Endothelial cell of umbilical vein (primary cell): ENCODE measurements at regions not wholly inside any gene's neighbourhood (a gene's known extent, or its start where the extent isn't known, plus 50 kb on each side); places are given as distances from the start of the nearest gene placed in this dataset.

Experiments used
- BruUV-seq: library from RNA; stranded (reverse); fragments of 400-500 nt; replicated peaks from 2 replicates; lab custom pipeline; 2021; lab: Mats Ljungman, UMichigan
- CTCF ChIA-PET: fragments of 300-600, 350-600 bp; sonication (Branson Sonifier 250); formaldehyde crosslinking; loops from one replicate; lab custom pipeline; 2021; ENCODE audit warnings: antibody characterized with exemption, inconsistent platforms; lab: Charles Lee
- POLR2A ChIA-PET: fragments of 300-600, 350-600 bp; sonication (Branson Sonifier 250); formaldehyde crosslinking; loops from one replicate; lab custom pipeline; 2021; ENCODE audit warnings: antibody characterized with exemption, inconsistent platforms; lab: Charles Lee
- DNase-seq: peaks from one replicate; pipeline ENCODE4 v3.0.0-alpha.2; 2011; ENCODE audit warnings: low read depth, low spot score
- FAIRE-seq: peaks from 2 replicates; lab custom pipeline; 2011; peaks lifted over from hg19 to GRCh38; lab: Jason Lieb, UNC
- H2AFZ ChIP-seq: 2 replicates; pipeline ENCODE4 v1.6.0; 2012; ENCODE audit warnings: low read depth, low read length, control low read depth, inconsistent platforms
- H3K27ac ChIP-seq: 2 replicates; pipeline ENCODE4 v1.5.1; 2011; ENCODE audit warnings: low read depth, mild to moderate bottlenecking, control low read depth, low read length, moderate library complexity; ENCODE audit not compliant: insufficient read depth
- H3K27me3 ChIP-seq, 2 experiments: 2 replicates each; pipeline versions ENCODE4 v1.6.0 to v1.6.1; 2011; ENCODE audit warnings: low read length in 2 of 2, mixed read lengths in 1 of 2; ENCODE audit not compliant: control insufficient read depth in 2 of 2, insufficient read depth in 2 of 2
- H3K36me3 ChIP-seq, 2 experiments: 2 replicates in 1 of 2; 3 replicates in 1 of 2; pipeline ENCODE4 v1.5.1; 2011; ENCODE audit warnings: low read length in 2 of 2, mild to moderate bottlenecking in 1 of 2, moderate library complexity in 1 of 2; ENCODE audit not compliant: control insufficient read depth in 2 of 2, insufficient read depth in 2 of 2; ENCODE audit errors: extremely low read depth in 1 of 2
- H3K4me1 ChIP-seq: 3 replicates; pipeline ENCODE4 v1.5.1; 2011; ENCODE audit warnings: mild to moderate bottlenecking, low read length; ENCODE audit not compliant: control insufficient read depth, insufficient read depth; ENCODE audit errors: extremely low read depth
- H3K4me2 ChIP-seq: 2 replicates; pipeline ENCODE4 v1.6.1; 2011; ENCODE audit warnings: low read length, control low read depth, mixed read lengths; ENCODE audit not compliant: insufficient read depth
- H3K4me3 ChIP-seq, 3 experiments: fragments of 200-600 bp in 1 of 3; sonication (generic), shearing (Covaris generic) in 1 of 3; replicated peaks in 1 of 3; 2 replicates each; pipeline ENCODE4 v1.5.1; 2011 to 2016; ENCODE audit warnings: control low read depth in 3 of 3, low read length in 3 of 3, mild to moderate bottlenecking in 2 of 3, inconsistent platforms in 1 of 3, low read depth in 1 of 3, moderate library complexity in 1 of 3; ENCODE audit not compliant: insufficient read depth in 1 of 3
- H3K79me2 ChIP-seq: 2 replicates; pipeline ENCODE4 v1.6.0; 2012; ENCODE audit warnings: low read length, inconsistent platforms; ENCODE audit not compliant: control insufficient read depth, insufficient read depth
- H3K9ac ChIP-seq: replicated peaks from 2 replicates; pipeline ENCODE3; 2011; ENCODE audit warnings: low read length, control low read depth; ENCODE audit not compliant: insufficient read depth; ENCODE audit errors: extremely low read depth
- H3K9me1 ChIP-seq: replicated peaks from 3 replicates; pipeline ENCODE4 v1.6.0; 2011; ENCODE audit warnings: mild to moderate bottlenecking, low read length; ENCODE audit not compliant: control insufficient read depth, insufficient read depth; ENCODE audit errors: extremely low read depth
- H3K9me3 ChIP-seq: replicated peaks from 2 replicates; pipeline ENCODE4 v1.5.1; 2012; ENCODE audit warnings: low read length, inconsistent platforms; ENCODE audit not compliant: control insufficient read depth, insufficient read depth
- H4K20me1 ChIP-seq: replicated peaks from 2 replicates; pipeline ENCODE3; 2011; ENCODE audit warnings: mild to moderate bottlenecking, low read length; ENCODE audit not compliant: control insufficient read depth, insufficient read depth; ENCODE audit errors: extremely low read depth
- CTCF ChIP-seq, 2 donors: IDR thresholded peaks; 1 replicate in 1 of 2; 2 replicates in 1 of 2; pipeline ENCODE4 v1.5.1; 2011; ENCODE audit warnings: low read length in 2 of 2, mild to moderate bottlenecking in 2 of 2, moderate library complexity in 2 of 2, control low read depth in 1 of 2, inconsistent platforms in 1 of 2, low read depth in 1 of 2; ENCODE audit not compliant: insufficient read depth in 1 of 2; ENCODE audit errors: extremely low read depth in 1 of 2
- EZH2 ChIP-seq: IDR thresholded peaks from 2 replicates; pipeline ENCODE4 v1.6.1; 2012; ENCODE audit warnings: borderline replicate concordance, low read depth, mild to moderate bottlenecking, moderate library complexity, low read length, inconsistent platforms; ENCODE audit not compliant: severe bottlenecking
- FOS ChIP-seq: IDR thresholded peaks from 2 replicates; pipeline ENCODE4 v1.6.1; 2011; ENCODE audit warnings: mild to moderate bottlenecking, low read length, moderate library complexity, borderline replicate concordance; ENCODE audit not compliant: insufficient read depth
- GATA2 ChIP-seq: IDR thresholded peaks from 2 replicates; pipeline ENCODE4 v1.7.0; 2011; ENCODE audit warnings: low read depth, mild to moderate bottlenecking, moderate library complexity, mixed read lengths, low read length; ENCODE audit not compliant: insufficient read length, insufficient read depth
- JUN ChIP-seq: IDR thresholded peaks from 2 replicates; pipeline ENCODE4 v1.6.1; 2011; ENCODE audit warnings: borderline replicate concordance, low read depth; ENCODE audit not compliant: insufficient read length, insufficient read depth
- MAX ChIP-seq: IDR thresholded peaks from 2 replicates; pipeline ENCODE4 v1.6.1; 2011; ENCODE audit not compliant: insufficient read depth, insufficient read length
- MYC ChIP-seq: IDR thresholded peaks from one replicate; pipeline ENCODE4 v1.6.1; 2011; ENCODE audit warnings: mild to moderate bottlenecking, low read depth, low read length
- POLR2A ChIP-seq: IDR thresholded peaks from 2 replicates; pipeline ENCODE4 v1.6.1; 2012; ENCODE audit warnings: low read depth, mild to moderate bottlenecking, control low read depth, low read length
- POLR2AphosphoS5 ChIP-seq: IDR thresholded peaks from 2 replicates; pipeline ENCODE4 v1.6.1; 2012; ENCODE audit warnings: low read depth, mild to moderate bottlenecking, control low read depth, low read length, moderate library complexity; ENCODE audit not compliant: insufficient read depth
- dilution Hi-C: fragments of 300-500 bp; cut with MboI; formaldehyde crosslinking; loops from one replicate; pipeline ENCODE4 v1.15.0; 2019; ENCODE audit warnings: low sequenced_read_pairs; ENCODE audit not compliant: extremely low pct_ligation_motif_present
- intact Hi-C: fragments of 100-400 bp; cut with micrococcal nuclease; formaldehyde crosslinking; loops from one replicate; pipeline ENCODE4 v1.10.0; 2022

GRCh38 chr5:66516550-66516949 is 79.6 kb upstream of the MAST4 start:
- DNase-seq, result no peak
- CTCF ChIA-PET, result interaction anchor here (0.9 kb wide), 1 partner anchor 210 kb away, joined by 3 read pairs; no protein-coding TSS in a partner anchor
- H4K20me1 ChIP-seq, result no peaks in the 10 kb centered on the region
- no peak overlapping the region for H3K9ac ChIP-seq
- TF ChIP-seq MYC, result no peak
- TF ChIP-seq EZH2, result no peak
- no peak for TF ChIP-seq CTCF (IDR thresholded peaks at IDR 0.05; ENCODE audit: extremely low read depth in 1 of 2, insufficient read depth in 1 of 2, low read depth in 1 of 2, low read length in 2 of 2)
- no peak for TF ChIP-seq POLR2A
- TF ChIP-seq POLR2AphosphoS5, result no peak
- no peak for TF ChIP-seq MAX
- no peak for TF ChIP-seq GATA2
- no peak for TF ChIP-seq JUN
- no peak for TF ChIP-seq FOS
- H3K36me3 ChIP-seq, result no peaks in the 10 kb centered on the region
- no peak overlapping the region for H3K4me2 ChIP-seq
- no peak overlapping the region for H3K27ac ChIP-seq
- no peaks in the 10 kb centered on the region for H3K9me3 ChIP-seq
- H3K4me3 ChIP-seq, result no peak overlapping the region
- intact Hi-C loops, result no loop called here
- no peaks in the 10 kb centered on the region for H3K79me2 ChIP-seq
- H3K4me1 ChIP-seq, result no peaks in the 10 kb centered on the region
- dilution Hi-C loops, result no loop called here
- no peak for FAIRE-seq
- POLR2A ChIA-PET, result no interaction called here
- no TSS peak for BruUV-seq
- H2AFZ ChIP-seq, result no peak overlapping the region
- no peaks in the 10 kb centered on the region for H3K27me3 ChIP-seq
- H3K9me1 ChIP-seq, result no peaks in the 10 kb centered on the region
